HepG2 (cell line): ENCODE measurements at regions not wholly inside any gene's neighbourhood (a gene's known extent, or its start where the extent isn't known, plus 50 kb on each side); places are given as distances from the start of the nearest gene placed in this dataset.

Experiments used
- ATAC-seq: fragments of 200-7000 bp; cut with Tn5 transposase; 3 replicates; pipeline ENCODE4 v1.9.1; 2020; ENCODE audit warnings: mild to moderate bottlenecking, moderate library complexity
- BruUV-seq: library from RNA; stranded (reverse); fragments of 400-500 nt; replicated peaks from 2 replicates; lab custom pipeline; 2021; lab: Mats Ljungman, UMichigan
- CTCF ChIA-PET: fragments of 300-600 bp; formaldehyde crosslinking; extraction: SDS; loops from one replicate; lab custom pipeline; 2021; ENCODE audit warnings: low total read pairs, inconsistent platforms, low intra/inter-chr PET ratio; lab: Yijun Ruan, JAX
- POLR2A ChIA-PET: fragments of 350-600 bp; sonication (Branson Sonifier 250); formaldehyde crosslinking; loops from one replicate; lab custom pipeline; 2020; ENCODE audit warnings: antibody characterized with exemption, inconsistent platforms; lab: Yijun Ruan, JAX
- DNase-seq: peaks from one replicate; pipeline ENCODE4 v3.0.0-alpha.2; 2015; ENCODE audit warnings: low spot score
- FAIRE-seq: peaks from 3 replicates; lab custom pipeline; 2011; peaks lifted over from hg19 to GRCh38; lab: Jason Lieb, UNC
- H2AFZ ChIP-seq: one replicate; pipeline ENCODE4 v1.6.1; 2011; ENCODE audit warnings: low read length, inconsistent platforms
- H3K27ac ChIP-seq: fragments of 300-600 bp; 3 replicates; pipeline ENCODE4 v1.8.0; 2011; ENCODE audit warnings: mixed run types, mild to moderate bottlenecking, mixed read lengths, low read length, inconsistent platforms; ENCODE audit not compliant: insufficient read depth; ENCODE audit errors: extremely low read length
- H3K27me3 ChIP-seq, 2 experiments: fragments of 200-600 bp in 1 of 2; 2 replicates in 1 of 2; 3 replicates in 1 of 2; pipeline versions ENCODE4 v1.6.0 to v1.8.0; 2011; ENCODE audit warnings: low read length in 2 of 2, mild to moderate bottlenecking in 2 of 2, moderate library complexity in 2 of 2, inconsistent platforms in 1 of 2; ENCODE audit not compliant: insufficient read depth in 2 of 2, control insufficient read depth in 1 of 2
- H3K36me3 ChIP-seq, 2 experiments: fragments of 200-600 bp in 1 of 2; replicated peaks in 1 of 2; 2 replicates in 1 of 2; 3 replicates in 1 of 2; pipeline versions ENCODE4 v1.5.1 to v1.8.0; 2011; ENCODE audit warnings: low read length in 2 of 2, inconsistent platforms in 1 of 2; ENCODE audit not compliant: insufficient read depth in 2 of 2, control insufficient read depth in 1 of 2
- H3K4me1 ChIP-seq: 2 replicates; pipeline ENCODE4 v1.5.1; 2012; ENCODE audit warnings: low read length, inconsistent platforms; ENCODE audit not compliant: insufficient read depth
- H3K4me2 ChIP-seq: 2 replicates; pipeline ENCODE4 v1.6.0; 2011; ENCODE audit warnings: low read depth, low read length, inconsistent platforms
- H3K4me3 ChIP-seq, 3 experiments: fragments of 200-600 bp in 1 of 3; sonication (generic), shearing (Covaris generic) in 1 of 3; replicated peaks in 1 of 3; 2 replicates each; pipeline ENCODE4 v1.5.1; 2011 to 2016; ENCODE audit warnings: low read length in 3 of 3, inconsistent platforms in 2 of 3, low read depth in 2 of 3, mild to moderate bottlenecking in 2 of 3, control low read depth in 1 of 3, mixed read lengths in 1 of 3; ENCODE audit not compliant: insufficient read depth in 1 of 3
- H3K79me2 ChIP-seq: one replicate; pipeline ENCODE4 v1.6.1; 2011; ENCODE audit warnings: low read length, inconsistent platforms; ENCODE audit not compliant: insufficient read depth
- H3K9ac ChIP-seq: 2 replicates; pipeline ENCODE4 v1.6.0; 2011; ENCODE audit warnings: mild to moderate bottlenecking, low read depth, low read length, inconsistent platforms; ENCODE audit not compliant: insufficient read depth
- H3K9me3 ChIP-seq: 2 replicates; pipeline ENCODE4 v1.5.1; 2012; ENCODE audit warnings: mild to moderate bottlenecking, low read length
- H4K20me1 ChIP-seq: 2 replicates; pipeline ENCODE4 v1.6.0; 2011; ENCODE audit warnings: inconsistent platforms, mild to moderate bottlenecking, low read length, moderate library complexity; ENCODE audit not compliant: insufficient read depth
- CSRNP2 ChIP-seq: sonication (generic); formaldehyde crosslinking; conservative IDR thresholded peaks from 2 replicates; pipeline ENCODE4 v1.8.0; 2022; ENCODE audit warnings: low read depth, missing genetic modification reagents
- DMAP1 ChIP-seq: IDR thresholded peaks from 2 replicates; pipeline ENCODE4 v1.6.1; 2016
- HHEX ChIP-seq: IDR thresholded peaks from 2 replicates; pipeline ENCODE4 v1.6.1; 2016; ENCODE audit warnings: control low read depth
- HNRNPH1 ChIP-seq: fragments of 200-400 bp; formaldehyde crosslinking; optimal IDR thresholded peaks from 2 replicates; pipeline ENCODE3; 2017; ENCODE audit warnings: mild to moderate bottlenecking, low read depth, low read length
- JUN ChIP-seq: sonication (generic); formaldehyde crosslinking; IDR thresholded peaks from 2 replicates; pipeline ENCODE4 v1.4.0; 2020; ENCODE audit warnings: mild to moderate bottlenecking, missing genetic modification reagents
- MAFF ChIP-seq: IDR thresholded peaks from 2 replicates; pipeline ENCODE4 v1.6.1; 2011; ENCODE audit warnings: low read depth, low read length, improper control_type of control experiment
- MAFK ChIP-seq, 2 experiments: IDR thresholded peaks in 1 of 2; conservative IDR thresholded peaks in 1 of 2; 2 replicates each; pipeline ENCODE4 v1.6.1; 2011; ENCODE audit warnings: improper control_type of control experiment in 2 of 2, low read length in 2 of 2
- MTERF4 ChIP-seq: sonication (generic); formaldehyde crosslinking; IDR thresholded peaks from 2 replicates; pipeline ENCODE4 v1.8.0; 2023; ENCODE audit warnings: mild to moderate bottlenecking, missing genetic modification reagents
- NPAS2 ChIP-seq: sonication (generic); formaldehyde crosslinking; IDR thresholded peaks from 2 replicates; pipeline ENCODE4 v1.8.0; 2022; ENCODE audit warnings: mild to moderate bottlenecking, missing genetic modification reagents, borderline replicate concordance
- PRPF4 ChIP-seq: fragments of 200-400 bp; formaldehyde crosslinking; IDR thresholded peaks from 2 replicates; pipeline ENCODE4 v1.6.1; 2016; ENCODE audit warnings: low read length, low read depth; ENCODE audit not compliant: poor library complexity, severe bottlenecking
- TSC22D2 ChIP-seq: sonication (generic); formaldehyde crosslinking; IDR thresholded peaks from 2 replicates; pipeline ENCODE4 v1.5.1; 2020; ENCODE audit warnings: missing genetic modification reagents, mild to moderate bottlenecking, borderline replicate concordance
- ZNF292 ChIP-seq: sonication (generic); formaldehyde crosslinking; IDR thresholded peaks from 2 replicates; pipeline ENCODE4 v1.8.1; 2022; ENCODE audit warnings: mild to moderate bottlenecking, low read depth, missing genetic modification reagents, borderline replicate concordance
- ZNF296 ChIP-seq: sonication (generic); formaldehyde crosslinking; conservative IDR thresholded peaks from 2 replicates; pipeline ENCODE4 v1.5.0; 2020; ENCODE audit warnings: mild to moderate bottlenecking, missing genetic modification reagents
- ZNF317 ChIP-seq: sonication (generic); formaldehyde crosslinking; IDR thresholded peaks from 2 replicates; pipeline ENCODE4 v1.5.0; 2020; ENCODE audit warnings: mild to moderate bottlenecking, missing genetic modification reagents
- ZNF746 ChIP-seq: sonication (generic); formaldehyde crosslinking; IDR thresholded peaks from 2 replicates; pipeline ENCODE4 v1.8.0; 2022; ENCODE audit warnings: mild to moderate bottlenecking, missing genetic modification reagents
- ZNF776 ChIP-seq: sonication (generic); formaldehyde crosslinking; IDR thresholded peaks from 2 replicates; pipeline ENCODE4 v1.4.0; 2020; ENCODE audit warnings: mild to moderate bottlenecking, missing genetic modification reagents
- WGBS: methylation state at CpG from one replicate; pipeline ENCODE4 v1.1.6; 2017; ENCODE audit warnings: low lambda C conversion rate; 5-methylcytosine and 5-hydroxymethylcytosine counted together
- in situ Hi-C: cut with HindIII; loops from 2 replicates; pipeline ENCODE4 v1.10.0; 2017; ENCODE audit warnings: low pct_unique_long_range_greater_than_20kb; ENCODE audit not compliant: extremely low pct_ligation_motif_present
- intact Hi-C: fragments of 100-400 bp; cut with micrococcal nuclease; formaldehyde crosslinking; loops from one replicate; pipeline ENCODE4 v1.10.0; 2022; ENCODE audit not compliant: unreplicated experiment

GRCh38 chr2:7777668-7778067 is 860.5 kb downstream of the RNF144A start:
- Histone ChIP-seq H3K4me2 (no peak overlapping the region), H3K27ac (no peak overlapping the region), H4K20me1 (no peaks in the 10 kb centered on the region), H3K4me1 (no peaks in the 10 kb centered on the region), H3K9me3 (no peaks in the 10 kb centered on the region), H3K36me3 (no peaks in the 10 kb centered on the region), H2AFZ (no peak overlapping the region), H3K79me2 (no peaks in the 10 kb centered on the region), H3K9ac (no peak overlapping the region), H3K4me3 (no peak overlapping the region), H3K27me3 (no peaks in the 10 kb centered on the region; a peak in 3 of 5 replicates)
- ATAC-seq = no peak
- no peak for DNase-seq
- ChIA-PET CTCF (no interaction called here), POLR2A (no interaction called here)
- intact Hi-C loops = no loop called here
- no peak for FAIRE-seq
- in situ Hi-C loops = no loop called here
- no TSS peak for BruUV-seq
- 39% methylated on average over 3 of the region's 3 CpGs for WGBS
- TF ChIP-seq HHEX (no peak), NPAS2 (CRISPR knock-in tag) (no peak), CSRNP2 (CRISPR knock-in tag) (no peak), DMAP1 (CRISPR knock-in tag) (no peak), ZNF317 (CRISPR knock-in tag) (no peak), MTERF4 (CRISPR knock-in tag) (no peak), ZNF292 (CRISPR knock-in tag) (no peak)

- Histone ChIP-seq H3K27ac (no peak overlapping the region), H3K4me2 (no peak overlapping the region), H3K4me3 (no peak overlapping the region), H3K27me3 (no peaks in the 10 kb centered on the region; a peak in 3 of 5 replicates), H3K79me2 (no peaks in the 10 kb centered on the region), H3K9ac (no peak overlapping the region), H3K9me3 (no peaks in the 10 kb centered on the region), H4K20me1 (no peaks in the 10 kb centered on the region), H3K36me3 (no peaks in the 10 kb centered on the region), H2AFZ (no peak overlapping the region), H3K4me1 (no peaks in the 10 kb centered on the region)
- FAIRE-seq = no peak
- CTCF ChIA-PET = no interaction called here
- POLR2A ChIA-PET = no interaction called here
- intact Hi-C loops = no loop called here
- DNase-seq = no peak
- TF ChIP-seq ZNF776 (no peak), MAFF (peak; percentile 59), HNRNPH1 (no peak), MAFK (conservative IDR thresholded peaks at IDR 0.05 in 1 of 2, IDR thresholded peaks at IDR 0.05 in 1 of 2; ENCODE audit: low read length in 2 of 2) (peak; percentile 52 to 64), ZNF746 (CRISPR knock-in tag) (no peak), JUN (CRISPR knock-in tag) (no peak), TSC22D2 (no peak), PRPF4 (no peak), ZNF296 (CRISPR knock-in tag) (no peak)
- in situ Hi-C loops = no loop called here
- WGBS = 6% methylated on average over 5 of the region's 5 CpGs
- BruUV-seq = no TSS peak
- no peak for ATAC-seq
These were observed 863.1 kb downstream of the RNF144A start for GRCh38 chr2:7780321-7780720.
